Naive thymus-derived CD4-positive, alpha-beta T cell (primary cell): ENCODE measurements at regions not wholly inside any gene's neighbourhood (a gene's known extent, or its start where the extent isn't known, plus 50 kb on each side); places are given as distances from the start of the nearest gene placed in this dataset.
"Not testable (repeated sequence)": the region's sequence is repeated elsewhere in the genome, so short reads cannot be mapped to it uniquely, and the experiment has no call there.

Source experiments
- ATAC-seq: fragments of 150-1000 bp; cut with Tn5 transposase; 2 replicates; pipeline ENCODE4 v1.10.0; 2021; ENCODE audit warnings: mild to moderate bottlenecking, moderate library complexity
- CTCF ChIA-PET: fragments of 350-600 bp; sonication (Branson Sonifier 250); formaldehyde crosslinking; loops from one replicate; lab custom pipeline; 2021; ENCODE audit warnings: antibody characterized with exemption; lab: Charles Lee
- POLR2A ChIA-PET: fragments of 350-600 bp; sonication (Branson Sonifier 250); formaldehyde crosslinking; loops from one replicate; lab custom pipeline; 2021; ENCODE audit warnings: antibody characterized with exemption, inconsistent platforms; lab: Charles Lee
- DNase-seq, 9 donors: peaks; one replicate each; pipeline versions ENCODE4 v3.0.0 to v3.0.0-alpha.2; 2020 to 2022; ENCODE audit warnings: mixed read lengths in 1 of 9
- H3K27ac ChIP-seq: one replicate; pipeline ENCODE4 v1.7.0; 2013; ENCODE audit warnings: mild to moderate bottlenecking, low read depth, low read length, moderate library complexity
- H3K27me3 ChIP-seq, 2 donors: one replicate each; pipeline ENCODE4 v1.7.0; 2013; ENCODE audit warnings: low read length in 2 of 2, mild to moderate bottlenecking in 2 of 2, moderate library complexity in 2 of 2; ENCODE audit not compliant: control insufficient read depth in 2 of 2, insufficient read depth in 2 of 2
- H3K36me3 ChIP-seq, 3 experiments: 1 replicate in 2 of 3; 2 replicates in 1 of 3; pipeline ENCODE4 v1.7.0; 2013; ENCODE audit warnings: low read length in 3 of 3, mild to moderate bottlenecking in 3 of 3, moderate library complexity in 1 of 3; ENCODE audit not compliant: insufficient read depth in 3 of 3, control insufficient read depth in 2 of 3
- H3K4me1 ChIP-seq, 2 donors: one replicate each; pipeline ENCODE4 v1.7.0; 2013; ENCODE audit warnings: low read length in 2 of 2, mild to moderate bottlenecking in 2 of 2, moderate library complexity in 1 of 2; ENCODE audit not compliant: control insufficient read depth in 2 of 2, insufficient read depth in 2 of 2
- H3K4me3 ChIP-seq: 2 replicates; pipeline ENCODE4 v1.7.0; 2013; ENCODE audit warnings: mild to moderate bottlenecking, low read length
- H3K9me3 ChIP-seq, 3 experiments: 1 replicate in 2 of 3; 2 replicates in 1 of 3; pipeline ENCODE4 v1.7.0; 2013; ENCODE audit warnings: low read length in 3 of 3; ENCODE audit not compliant: control insufficient read depth in 2 of 3
- H3K27ac Mint-ChIP-seq, 9 donors: one replicate each; pipeline ENCODE4 v1.8.0; 2020 to 2022; ENCODE audit warnings: mixed read lengths in 9 of 9, mild to moderate bottlenecking in 8 of 9, moderate library complexity in 5 of 9, inconsistent platforms in 2 of 9
- H3K27me3 Mint-ChIP-seq, 5 donors: one replicate each; pipeline ENCODE4 v1.8.0; 2021 to 2022; ENCODE audit warnings: mixed read lengths in 5 of 5, mild to moderate bottlenecking in 1 of 5
- H3K36me3 Mint-ChIP-seq, 5 donors: one replicate each; pipeline ENCODE4 v1.8.0; 2020 to 2022; ENCODE audit warnings: mixed read lengths in 5 of 5, mild to moderate bottlenecking in 3 of 5, inconsistent platforms in 1 of 5
- H3K4me1 Mint-ChIP-seq, 7 donors: one replicate each; pipeline ENCODE4 v1.8.0; 2020 to 2022; ENCODE audit warnings: mixed read lengths in 7 of 7, mild to moderate bottlenecking in 3 of 7, inconsistent platforms in 1 of 7
- H3K4me3 Mint-ChIP-seq, 10 donors: one replicate each; pipeline ENCODE4 v1.8.0; 2020 to 2022; ENCODE audit warnings: mild to moderate bottlenecking in 10 of 10, mixed read lengths in 10 of 10, moderate library complexity in 6 of 10, inconsistent platforms in 2 of 10
- H3K9me3 Mint-ChIP-seq, 11 donors: one replicate each; pipeline ENCODE4 v1.8.0; 2020 to 2022; ENCODE audit warnings: mixed read lengths in 11 of 11, mild to moderate bottlenecking in 4 of 11, inconsistent platforms in 1 of 11, moderate library complexity in 1 of 11
- intact Hi-C, 2 donors: fragments of 100-400 bp; cut with micrococcal nuclease; formaldehyde crosslinking; loops; one replicate each; pipeline ENCODE4 v1.15.1; 2023

GRCh38 chr7:96562966-96563365, 146.7 kb downstream of the SEM1 start:
- ChIA-PET CTCF (no interaction called here), POLR2A (no interaction called here)
- Histone ChIP-seq H3K4me1 (no peaks in the 10 kb centered on the region), H3K27ac (no peak overlapping the region), H3K27me3 (no peaks in the 10 kb centered on the region), H3K4me3 (no peak overlapping the region), H3K9me3 (no peaks in the 10 kb centered on the region), H3K36me3 (no peaks in the 10 kb centered on the region)
- H3K9me3 Mint-ChIP-seq, result peaks cover 0 to 7% (median 0%) of the 10 kb centered on the region in 11 donors
- no peaks in the 10 kb centered on the region for H3K36me3 Mint-ChIP-seq
- no peak overlapping the region for H3K27ac Mint-ChIP-seq
- DNase-seq (no peak), ATAC-seq (no peak)
- H3K4me1 Mint-ChIP-seq, result no peaks in the 10 kb centered on the region
- H3K4me3 Mint-ChIP-seq, result no peak overlapping the region
- H3K27me3 Mint-ChIP-seq, result peaks cover 0 to 12% (median 7%) of the 10 kb centered on the region in 5 donors
- intact Hi-C loops, result no loop called here

- Histone ChIP-seq H3K4me1 (no peaks in the 10 kb centered on the region), H3K27ac (no peak overlapping the region), H3K4me3 (no peak overlapping the region), H3K27me3 (no peaks in the 10 kb centered on the region), H3K36me3 (no peaks in the 10 kb centered on the region), H3K9me3 (no peaks in the 10 kb centered on the region)
- intact Hi-C loops, result no loop called here
- peaks cover 0 to 12% (median 6%) of the 10 kb centered on the region in 5 donors for H3K27me3 Mint-ChIP-seq
- ChIA-PET CTCF (no interaction called here), POLR2A (no interaction called here)
- no peaks in the 10 kb centered on the region for H3K4me1 Mint-ChIP-seq
- no peak overlapping the region for H3K4me3 Mint-ChIP-seq
- H3K27ac Mint-ChIP-seq, result no peak overlapping the region
- ATAC-seq, result no peak
- peaks cover 0 to 7% (median 0%) of the 10 kb centered on the region in 11 donors for H3K9me3 Mint-ChIP-seq
- no peak for DNase-seq
- no peaks in the 10 kb centered on the region for H3K36me3 Mint-ChIP-seq
These were observed 147.2 kb downstream of the SEM1 start for GRCh38 chr7:96562458-96562857.

- POLR2A ChIA-PET, result no interaction called here
These were observed 147.8 kb downstream of the SEM1 start for GRCh38 chr7:96561892-96562291.

GRCh38 chr7:96558530-96558929, 151.1 kb downstream of the SEM1 start:
- peaks cover 0 to 10% (median 2%) of the 10 kb centered on the region in 5 donors for H3K27me3 Mint-ChIP-seq
- POLR2A ChIA-PET, result no interaction called here
- DNase-seq, result no peak

More at GRCh38 chr7:96561892-96562291, 147.8 kb downstream of the SEM1 start:
- H3K27ac ChIP-seq, result no peak overlapping the region
- no peak for ATAC-seq
- no peaks in the 10 kb centered on the region for H3K36me3 ChIP-seq
- Mint-ChIP-seq H3K27ac (no peak overlapping the region), H3K4me3 (no peak overlapping the region), H3K27me3 (peaks cover 0 to 12% (median 6%) of the 10 kb centered on the region in 5 donors), H3K36me3 (no peaks in the 10 kb centered on the region), H3K9me3 (peaks cover 0 to 7% (median 0%) of the 10 kb centered on the region in 11 donors), H3K4me1 (no peaks in the 10 kb centered on the region)
- intact Hi-C loops, result no loop called here
- no peaks in the 10 kb centered on the region for H3K27me3 ChIP-seq
- CTCF ChIA-PET, result no interaction called here
- H3K9me3 ChIP-seq, result no peaks in the 10 kb centered on the region
- no peaks in the 10 kb centered on the region for H3K4me1 ChIP-seq
- DNase-seq, result no peak
- no peak overlapping the region for H3K4me3 ChIP-seq

GRCh38 chr7:96558093-96558492, 151.6 kb downstream of the SEM1 start:
- H3K4me3 ChIP-seq, result no peak overlapping the region
- H3K27me3 Mint-ChIP-seq, result peaks cover 0 to 6% (median 0%) of the 10 kb centered on the region in 5 donors
- H3K36me3 ChIP-seq, result no peaks in the 10 kb centered on the region
- intact Hi-C loops, result no loop called here
- no peak overlapping the region for H3K27ac Mint-ChIP-seq
- H3K36me3 Mint-ChIP-seq, result no peaks in the 10 kb centered on the region
- no peaks in the 10 kb centered on the region for H3K9me3 ChIP-seq
- POLR2A ChIA-PET, result no interaction called here
- H3K4me1 Mint-ChIP-seq, result no peaks in the 10 kb centered on the region
- no peak overlapping the region for H3K4me3 Mint-ChIP-seq
- no peak for ATAC-seq
- H3K4me1 ChIP-seq, result no peaks in the 10 kb centered on the region
- DNase-seq, result no peak
- H3K27ac ChIP-seq, result no peak overlapping the region
- CTCF ChIA-PET, result no interaction called here
- H3K9me3 Mint-ChIP-seq, result peaks cover 0 to 8% (median 1%) of the 10 kb centered on the region in 11 donors
- H3K27me3 ChIP-seq, result no peaks in the 10 kb centered on the region

More at GRCh38 chr7:96558530-96558929, 151.1 kb downstream of the SEM1 start:
- no peak overlapping the region for H3K4me3 ChIP-seq
- CTCF ChIA-PET, result no interaction called here
- no peak for ATAC-seq
- intact Hi-C loops, result no loop called here
- Mint-ChIP-seq H3K36me3 (no peaks in the 10 kb centered on the region), H3K4me1 (no peaks in the 10 kb centered on the region), H3K27ac (no peak overlapping the region), H3K4me3 (no peak overlapping the region), H3K9me3 (peaks cover 0 to 8% (median 1%) of the 10 kb centered on the region in 11 donors)
- no peak overlapping the region for H3K27ac ChIP-seq
- no peaks in the 10 kb centered on the region for H3K9me3 ChIP-seq
- no peaks in the 10 kb centered on the region for H3K27me3 ChIP-seq
- H3K36me3 ChIP-seq, result no peaks in the 10 kb centered on the region
- H3K4me1 ChIP-seq, result no peaks in the 10 kb centered on the region

- H3K36me3 Mint-ChIP-seq, intact Hi-C loops: not testable (repeated sequence)
These were observed 152.0 kb downstream of the SEM1 start for GRCh38 chr7:96557598-96557997.

GRCh38 chr7:96548664-96549063, 161.0 kb downstream of the SEM1 start:
- no peaks in the 10 kb centered on the region for H3K36me3 Mint-ChIP-seq
- H3K36me3 ChIP-seq, result no peaks in the 10 kb centered on the region
- H3K4me1 Mint-ChIP-seq, result no peaks in the 10 kb centered on the region
- no peaks in the 10 kb centered on the region for H3K9me3 ChIP-seq
- DNase-seq, result no peak
- H3K9me3 Mint-ChIP-seq, result peaks cover 0 to 6% (median 4%) of the 10 kb centered on the region in 11 donors
- no peak overlapping the region for H3K27ac ChIP-seq
- H3K4me3 ChIP-seq, result no peak overlapping the region
- no peak for ATAC-seq
- intact Hi-C loops, result no loop called here
- no peaks in the 10 kb centered on the region for H3K4me1 ChIP-seq
- no peak overlapping the region for H3K4me3 Mint-ChIP-seq
- no peak overlapping the region for H3K27ac Mint-ChIP-seq
- ChIA-PET POLR2A (no interaction called here), CTCF (no interaction called here)
- H3K27me3 ChIP-seq, result no peaks in the 10 kb centered on the region
- peaks cover 0 to 25% (median 13%) of the 10 kb centered on the region in 5 donors for H3K27me3 Mint-ChIP-seq

More at GRCh38 chr7:96557598-96557997, 152.0 kb downstream of the SEM1 start:
- H3K4me1 Mint-ChIP-seq, H3K27ac ChIP-seq, H3K9me3 Mint-ChIP-seq, CTCF ChIA-PET, H3K27me3 Mint-ChIP-seq, H3K4me1 ChIP-seq, ATAC-seq, H3K4me3 ChIP-seq, H3K4me3 Mint-ChIP-seq, DNase-seq, POLR2A ChIA-PET, H3K27me3 ChIP-seq, H3K27ac Mint-ChIP-seq, H3K9me3 ChIP-seq, H3K36me3 ChIP-seq: not testable (repeated sequence)
